Panc1 (cell line): ENCODE measurements at regions not wholly inside any gene's neighbourhood (a gene's known extent, or its start where the extent isn't known, plus 50 kb on each side); places are given as distances from the start of the nearest gene placed in this dataset.

Experiments
- CTCF ChIP-seq: fragments of 450-650 bp; IDR thresholded peaks from 2 replicates; pipeline ENCODE4 v1.5.1; 2017; ENCODE audit warnings: mild to moderate bottlenecking
- POLR2AphosphoS5 ChIP-seq: IDR thresholded peaks from 2 replicates; pipeline ENCODE4 v1.6.1; 2012; ENCODE audit warnings: mild to moderate bottlenecking, low read depth, low read length, moderate library complexity
- SIN3A ChIP-seq: IDR thresholded peaks from 2 replicates; pipeline ENCODE4 v1.6.1; 2012; ENCODE audit warnings: low read depth, mild to moderate bottlenecking, low read length, moderate library complexity, borderline replicate concordance; ENCODE audit not compliant: insufficient read depth
- TCF7L2 ChIP-seq: IDR thresholded peaks from 2 replicates; pipeline ENCODE4 v1.6.1; 2011; ENCODE audit warnings: mild to moderate bottlenecking, low read depth, low read length, inconsistent platforms

DNA sequence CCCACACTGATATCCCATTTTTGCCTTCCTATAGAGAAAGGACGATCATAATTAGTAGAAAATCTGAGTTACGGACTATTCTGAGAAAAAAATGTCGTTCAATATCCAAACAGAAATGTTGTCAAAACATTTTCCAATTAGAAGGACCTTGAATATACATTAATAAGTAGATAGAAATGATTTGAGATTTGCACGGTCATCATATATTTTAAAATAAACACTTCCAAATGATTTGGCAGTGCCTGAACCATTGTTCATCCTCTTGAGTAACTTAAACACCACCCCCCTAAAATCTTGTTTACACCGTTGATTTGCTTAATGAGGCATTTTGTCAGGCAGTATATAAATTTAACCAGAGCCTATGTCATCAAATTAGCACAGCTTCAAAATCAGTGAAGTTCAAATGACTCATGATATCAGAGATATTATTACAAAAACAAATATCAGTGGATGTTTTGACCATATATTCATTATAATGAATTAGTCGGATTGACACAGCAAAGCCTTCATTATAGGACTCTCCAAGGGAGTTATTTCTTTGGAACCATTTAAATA lies 105.0 kb downstream of the ACTL7B start:
- TF ChIP-seq CTCF (no peak), POLR2AphosphoS5 (no peak), SIN3A (no peak), TCF7L2 (no peak)
